D341Med (cell line): ENCODE measurements at regions not wholly inside any gene's neighbourhood (a gene's known extent, or its start where the extent isn't known, plus 50 kb on each side); places are given as distances from the start of the nearest gene placed in this dataset.

Source experiments
- DNase-seq: peaks from one replicate; pipeline ENCODE4 v3.0.0; 2012; ENCODE audit warnings: low spot score

DNA sequence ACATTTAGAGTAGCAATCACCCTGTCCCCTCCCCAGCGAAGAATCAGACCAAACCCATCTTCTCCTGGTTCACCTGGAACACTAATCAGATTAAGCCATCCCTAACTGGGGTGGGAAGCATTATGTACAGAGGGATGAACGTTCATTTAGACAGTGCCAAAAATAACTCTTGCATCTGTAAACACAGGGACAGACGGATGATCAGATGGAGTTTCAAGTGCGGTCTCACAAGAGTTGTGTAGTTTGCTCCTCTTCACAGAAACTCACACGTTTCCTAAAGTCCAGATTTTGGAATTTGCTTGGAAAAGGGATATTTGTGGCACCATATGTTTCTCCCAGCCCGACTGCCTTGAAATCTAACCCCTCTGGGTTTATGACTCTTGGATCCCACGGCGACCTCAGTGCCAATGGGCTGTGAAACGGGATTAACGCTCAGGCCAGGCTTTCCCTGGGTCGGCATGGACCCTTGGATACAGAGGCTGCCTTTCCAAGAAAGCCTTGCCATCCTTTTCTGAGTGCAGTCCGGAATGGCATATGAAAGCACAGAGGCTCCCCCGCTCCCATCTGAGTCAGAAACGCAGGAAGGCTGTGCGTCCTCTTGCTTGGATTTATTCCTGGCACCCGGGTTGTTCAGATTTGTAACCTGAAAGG lies 293.2 kb upstream of the HABP2 start:
- no peak for DNase-seq

DNA sequence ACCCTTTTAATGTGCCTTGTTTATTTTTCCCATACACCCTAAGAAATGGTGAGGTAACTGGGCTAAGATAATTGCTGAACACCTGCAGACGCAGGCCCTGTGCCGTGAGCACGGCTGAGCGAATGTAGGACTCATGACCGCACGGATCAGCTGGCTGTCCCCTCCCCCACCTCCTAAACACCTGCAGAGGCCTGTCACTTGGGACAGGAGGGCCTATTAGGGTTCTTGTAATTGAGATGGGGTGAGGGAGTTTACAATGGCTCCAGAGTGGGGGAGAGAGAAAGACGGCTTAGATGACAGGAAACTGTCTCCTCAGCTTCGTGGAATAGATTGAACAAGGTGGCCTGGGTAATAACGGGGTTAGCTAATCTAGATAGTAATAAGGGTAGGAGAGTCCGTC lies 291.7 kb upstream of the HABP2 start:
- no peak for DNase-seq

GRCh38 chr10:113261611-113262091 lies 291.2 kb upstream of the HABP2 start:
- no peak for DNase-seq

DNA sequence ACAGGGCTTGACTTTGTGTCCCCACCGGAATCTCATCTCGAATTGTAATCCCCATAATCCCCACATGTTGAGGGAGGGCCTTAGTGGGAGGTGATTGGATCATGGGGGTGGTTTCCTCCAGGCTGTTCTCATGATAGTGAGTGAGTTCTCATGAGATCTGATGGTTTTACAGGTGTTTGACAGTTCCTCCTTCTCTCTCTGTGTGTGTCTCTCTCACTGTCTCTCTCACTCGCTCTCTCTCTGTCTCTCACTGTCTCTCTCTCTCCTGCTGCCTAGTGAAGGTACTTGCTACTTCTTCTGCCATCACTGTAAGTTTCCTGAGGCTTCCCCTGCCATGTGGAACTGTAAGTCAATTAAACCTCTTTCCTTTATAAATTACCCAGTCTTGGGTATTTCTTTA lies 289.8 kb upstream of the HABP2 start:
- no peak for DNase-seq

DNA sequence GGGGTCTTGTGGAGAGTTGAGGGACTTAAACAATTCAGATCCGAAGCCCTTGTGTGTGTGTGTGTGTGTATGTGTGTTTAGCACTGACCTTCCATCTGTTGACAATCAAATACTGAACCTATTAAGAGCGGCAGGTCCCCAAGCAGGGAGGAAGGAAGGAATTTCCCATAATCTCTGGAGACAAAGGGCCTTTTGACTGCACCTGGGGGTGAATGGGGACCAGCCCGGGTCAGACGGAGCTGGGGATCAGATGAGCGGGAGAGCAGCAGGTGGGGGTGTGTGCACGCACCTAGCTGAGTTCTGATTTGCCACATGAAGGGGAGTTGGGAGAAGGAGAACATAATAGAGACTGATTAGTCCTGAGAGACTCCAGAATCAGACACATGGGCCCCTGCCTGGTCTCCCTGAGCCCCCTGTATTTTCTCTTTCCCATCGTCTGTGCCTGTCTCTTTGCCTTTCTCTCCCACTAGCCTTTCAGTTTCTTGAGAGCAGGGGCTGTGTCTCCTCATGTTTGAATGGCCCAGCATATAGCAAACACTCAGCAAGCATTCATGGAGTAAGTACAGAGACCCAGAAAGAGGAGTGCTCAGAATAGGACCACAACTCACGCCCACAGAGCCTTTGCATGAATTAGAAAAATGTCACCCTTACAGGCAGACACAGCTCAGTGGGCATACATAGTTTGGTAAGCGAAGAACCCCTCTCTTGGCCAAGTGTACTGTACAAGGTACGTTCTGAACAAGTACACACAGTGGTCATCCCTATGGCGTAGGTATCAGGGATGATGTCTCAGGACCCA lies 288.3 kb upstream of the HABP2 start:
- DNase-seq, result no peak

- no peak for DNase-seq
Observed at GRCh38 chr10:113266147-113266546, 286.7 kb upstream of the HABP2 start.

- no peak for DNase-seq
Observed at GRCh38 chr10:113267619-113268562, 285.0 kb upstream of the HABP2 start.

DNA sequence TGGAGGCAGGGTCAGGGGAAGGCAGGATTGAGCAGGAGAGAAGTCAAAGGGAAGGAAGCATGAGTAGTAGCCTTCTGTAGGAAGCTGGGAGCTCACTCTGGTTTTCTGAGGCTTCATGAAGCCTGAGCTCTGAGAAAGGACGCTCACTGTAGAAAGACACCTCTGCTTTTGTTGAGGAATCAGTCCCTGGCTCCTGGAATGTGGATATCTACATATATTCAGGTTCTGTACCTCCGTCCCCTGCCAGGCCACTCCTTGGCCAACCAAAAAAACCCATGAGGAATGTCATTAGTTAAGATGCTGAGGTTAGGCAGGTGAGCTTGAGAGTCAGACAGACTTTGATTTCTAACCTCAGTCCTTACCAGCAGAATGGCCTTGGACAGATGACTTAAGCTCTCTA lies 283.5 kb upstream of the HABP2 start:
- DNase-seq, result no peak

DNA sequence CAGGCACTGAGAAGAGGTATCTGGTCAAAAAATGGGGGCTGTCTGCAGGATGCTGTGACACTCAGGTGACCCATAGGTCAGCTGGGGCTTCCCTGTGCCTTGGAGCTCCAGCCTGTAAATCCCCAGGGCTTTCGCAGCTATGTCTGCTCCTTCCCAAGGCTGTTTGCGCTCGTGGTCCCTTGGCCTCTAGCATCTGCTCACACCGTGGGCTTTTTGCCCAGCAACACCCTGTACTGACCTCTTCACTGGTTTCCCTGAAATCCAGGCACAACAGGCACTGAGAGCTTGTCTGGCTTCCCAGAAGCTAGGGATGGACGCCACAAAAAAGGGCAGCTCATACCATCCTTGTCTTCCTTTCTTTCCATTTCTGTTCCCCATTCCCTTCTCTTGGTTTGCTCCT lies 280.3 kb upstream of the HABP2 start:
- DNase-seq, result no peak

DNA sequence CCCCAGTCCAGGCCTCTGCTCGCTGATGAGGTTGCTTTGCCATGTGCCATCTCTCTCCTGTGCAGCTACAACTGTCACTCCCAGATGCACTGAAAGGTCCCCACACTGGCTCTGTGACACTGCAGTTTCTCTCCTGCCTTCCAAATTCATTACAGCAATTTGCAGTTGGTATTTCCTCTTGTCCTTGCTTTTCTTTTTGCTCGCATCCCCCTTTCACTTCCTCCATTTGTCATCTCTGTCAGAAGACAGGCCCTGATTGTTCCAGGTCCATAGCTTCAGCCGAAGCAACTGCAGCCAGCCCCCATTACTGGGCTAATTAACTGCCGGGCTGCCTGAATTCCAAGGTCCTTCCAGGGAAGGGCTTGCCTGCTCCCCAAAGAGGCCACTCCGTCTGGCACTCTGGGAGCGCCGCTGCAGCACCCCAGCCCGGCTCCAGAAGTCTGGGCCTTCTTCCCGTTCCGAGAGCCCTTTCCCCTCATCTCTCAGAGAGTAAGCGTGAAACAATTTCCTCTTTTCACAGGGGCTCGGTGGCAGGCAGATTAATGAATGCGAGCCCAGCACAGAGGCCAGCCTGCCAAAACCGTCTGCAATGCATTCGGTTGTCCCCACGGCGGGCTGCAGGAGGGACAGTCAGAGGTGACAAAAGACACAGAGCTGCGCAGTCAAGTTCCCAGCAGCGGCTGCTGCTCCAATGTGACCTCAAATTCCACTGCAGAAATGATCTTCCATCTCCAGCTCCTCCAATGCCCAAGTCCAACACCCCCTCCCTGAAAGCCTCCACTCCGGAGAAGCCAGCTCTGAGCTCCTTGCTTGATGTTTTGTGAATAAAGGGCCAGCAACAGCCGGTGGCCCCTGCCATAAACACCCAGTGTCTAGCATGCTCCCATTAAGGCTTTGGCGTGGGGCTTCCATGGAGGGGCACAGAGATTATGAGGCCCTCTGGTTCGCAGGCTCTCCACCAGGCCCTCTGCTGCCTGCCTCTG lies 279.4 kb upstream of the HABP2 start:
- DNase-seq, result no peak

DNA sequence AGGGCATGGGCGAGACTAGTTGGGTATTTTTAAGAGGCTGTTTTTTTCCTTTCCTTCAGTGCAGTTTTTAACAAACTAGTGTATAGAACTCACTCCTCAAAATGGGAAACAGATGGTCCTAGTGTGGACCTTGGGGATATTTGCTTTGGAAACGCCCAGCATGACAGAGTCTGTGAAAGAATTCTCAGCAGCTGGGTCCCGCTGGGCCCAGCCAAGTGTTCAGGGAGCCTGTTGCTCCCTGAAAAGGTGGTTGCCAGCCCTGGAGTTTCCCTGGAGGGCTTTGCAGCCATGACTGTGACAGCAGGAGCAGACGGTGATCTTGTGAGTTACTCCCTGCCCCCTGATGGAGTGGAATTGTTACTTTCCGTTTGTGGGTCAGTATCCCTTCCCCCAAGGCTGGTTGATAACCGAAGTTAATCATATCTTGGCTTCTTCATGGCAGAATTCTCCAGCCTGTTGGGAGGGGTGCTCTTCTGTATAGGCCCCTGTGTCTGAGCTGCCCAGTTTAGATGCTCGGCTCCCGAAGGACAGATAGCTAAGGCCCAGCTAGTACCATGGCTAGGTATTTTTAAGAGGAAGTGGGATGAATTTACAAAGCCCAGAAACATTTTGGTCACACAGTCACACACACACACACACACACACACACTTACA lies 278.6 kb upstream of the HABP2 start:
- DNase-seq, result no peak

GRCh38 chr10:113278221-113278620 lies 274.6 kb upstream of the HABP2 start:
- no peak for DNase-seq

- DNase-seq, result no peak
Observed at GRCh38 chr10:113278664-113279063, 274.2 kb upstream of the HABP2 start.

DNA sequence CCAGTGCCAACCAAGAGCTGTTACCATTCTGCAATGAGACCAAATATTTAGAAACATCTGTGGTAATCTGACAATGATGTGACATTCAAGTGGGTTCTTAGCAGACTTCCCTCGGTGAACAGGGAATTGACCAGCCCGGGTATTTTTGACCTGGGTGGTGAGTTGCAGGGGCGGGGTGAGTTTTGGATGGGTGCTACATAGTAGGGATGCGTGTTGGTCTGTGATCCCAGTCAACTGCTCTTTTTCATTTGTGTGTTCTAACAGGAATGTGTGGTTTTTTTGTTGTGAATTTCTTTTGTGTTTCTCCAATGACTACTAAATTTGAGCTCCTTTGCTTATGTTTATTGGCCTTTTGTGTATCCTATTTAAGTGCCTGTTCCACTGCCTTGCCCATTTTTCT lies 273.6 kb upstream of the HABP2 start:
- no peak for DNase-seq

DNA sequence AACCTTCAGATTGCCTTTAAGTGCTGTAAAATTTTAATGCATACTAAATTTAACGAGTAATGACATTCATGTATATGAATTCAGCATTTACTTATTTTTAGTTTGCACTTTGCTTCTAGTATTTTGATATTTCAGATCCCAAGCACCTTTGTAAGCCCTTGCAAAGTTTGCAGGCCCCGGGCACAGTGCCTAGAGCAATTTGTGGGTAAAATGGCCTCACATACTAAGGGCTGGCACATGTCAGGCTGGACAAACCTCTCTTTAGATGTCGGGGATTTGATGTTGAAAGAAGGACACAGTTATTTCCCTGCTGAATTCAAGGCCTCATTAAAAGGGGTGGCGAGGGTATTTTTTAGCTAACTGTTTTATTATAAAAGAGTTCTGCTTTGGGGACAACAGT lies 270.3 kb upstream of the HABP2 start:
- DNase-seq, result no peak

DNA sequence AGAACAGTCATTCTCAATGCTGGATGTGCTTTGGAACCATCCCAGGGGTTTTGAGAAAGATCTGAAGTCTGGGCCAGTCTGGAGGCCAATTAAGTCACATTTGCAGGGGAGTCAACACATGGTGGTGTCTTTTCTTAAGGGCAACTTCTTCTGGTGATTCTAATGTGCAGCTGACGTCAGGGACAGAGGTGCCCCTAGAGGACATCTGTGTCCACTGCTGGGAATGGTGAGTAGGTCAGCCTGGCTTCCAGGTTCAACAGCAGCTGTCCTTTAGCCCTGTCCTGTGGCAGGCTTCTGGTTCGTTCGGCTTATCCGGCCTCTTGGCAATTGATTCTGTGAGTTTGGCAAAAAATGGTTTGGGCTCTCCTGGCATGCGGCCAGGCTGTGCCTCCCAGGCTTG lies 269.7 kb upstream of the HABP2 start:
- DNase-seq, result no peak

DNA sequence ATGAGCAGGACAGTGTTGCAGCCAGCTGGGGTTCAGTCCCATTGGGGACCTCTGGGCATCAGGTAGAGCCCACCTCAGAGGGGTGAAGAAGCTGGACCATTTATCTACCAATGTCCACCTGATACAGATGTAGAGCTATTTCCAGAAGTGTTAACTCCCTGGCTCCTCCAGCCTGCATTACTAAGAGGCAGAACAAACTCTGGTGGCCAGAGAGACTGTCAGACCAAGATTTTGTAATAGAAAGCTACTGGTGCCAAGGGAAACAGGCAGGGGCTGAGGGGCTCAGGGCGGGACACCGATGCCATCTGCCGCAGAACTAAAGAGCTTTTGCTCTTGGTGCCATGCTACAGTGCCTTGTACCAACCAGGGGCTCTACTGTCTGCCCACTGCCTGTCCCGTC lies 268.2 kb upstream of the HABP2 start:
- no peak for DNase-seq

DNA sequence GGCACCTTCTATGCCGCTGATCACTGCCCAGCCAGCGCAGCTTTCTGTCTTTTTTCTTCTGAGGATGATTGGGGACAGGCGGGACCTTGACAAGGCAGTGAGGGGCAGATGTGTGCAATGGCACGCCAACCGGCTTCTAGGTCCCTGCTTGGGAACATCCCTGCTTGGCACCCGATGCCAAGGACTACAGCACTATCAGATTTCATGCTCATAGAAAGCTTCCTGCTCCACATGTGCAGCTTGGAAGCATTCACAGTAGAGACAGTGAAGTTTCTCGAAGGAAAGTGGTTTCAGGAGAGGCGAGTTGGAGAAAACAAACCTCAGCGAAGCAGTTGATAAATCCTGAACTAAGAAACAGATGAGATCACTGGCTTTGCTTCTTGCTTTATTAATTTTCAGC lies 267.5 kb upstream of the HABP2 start:
- no peak for DNase-seq

- no peak for DNase-seq
Observed at GRCh38 chr10:113287592-113287991, 265.3 kb upstream of the HABP2 start.

- no peak for DNase-seq
Observed at GRCh38 chr10:113290137-113290536, 262.7 kb upstream of the HABP2 start.

DNA sequence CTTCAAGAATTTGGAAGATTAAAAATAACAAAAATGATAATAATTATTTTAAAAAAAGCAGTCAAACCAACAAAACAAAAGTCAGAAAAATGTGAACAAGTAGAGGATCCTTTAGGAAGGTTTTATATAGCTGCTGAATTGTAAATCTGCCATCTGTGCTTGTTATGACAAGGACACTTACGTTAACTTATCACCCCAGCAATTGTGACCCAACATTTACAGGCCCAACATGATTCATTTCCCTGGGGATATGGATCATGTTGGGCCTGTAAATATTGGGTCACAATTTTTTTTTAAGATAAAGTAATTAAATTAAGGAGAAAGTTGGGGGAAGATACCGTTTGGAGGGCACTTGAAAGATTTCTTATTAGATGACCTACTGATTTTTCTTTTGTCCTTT lies 261.4 kb upstream of the HABP2 start:
- no peak for DNase-seq
